AG04449 (cell line): ENCODE measurements at regions not wholly inside any gene's neighbourhood (a gene's known extent, or its start where the extent isn't known, plus 50 kb on each side); places are given as distances from the start of the nearest gene placed in this dataset.

ENCODE experiments used
- CTCF ChIA-PET: fragments of 350-600 bp; formaldehyde crosslinking; extraction: SDS; loops from one replicate; lab custom pipeline; 2021; ENCODE audit warnings: antibody characterized with exemption; lab: Yijun Ruan, JAX
- POLR2A ChIA-PET: fragments of 400-600, 350-600 bp; formaldehyde crosslinking; extraction: SDS; loops from one replicate; lab custom pipeline; 2020; ENCODE audit warnings: antibody characterized with exemption, inconsistent platforms; lab: Yijun Ruan, JAX
- DNase-seq: peaks from one replicate; pipeline ENCODE4 v3.0.0-alpha.2; 2010; ENCODE audit warnings: low read depth, low spot score
- H3K4me3 ChIP-seq: 2 replicates; pipeline ENCODE4 v1.5.1; 2011; ENCODE audit warnings: low read depth, mild to moderate bottlenecking, control low read depth, low read length
- TF ChIP-seq, protein P1 (sequence below): IDR thresholded peaks from one replicate; pipeline ENCODE4 v1.5.1; 2011; ENCODE audit warnings: mild to moderate bottlenecking, moderate library complexity, low read length, control low read depth, inconsistent platforms; ENCODE audit not compliant: insufficient read depth; ENCODE audit errors: missing control alignments

DNA sequence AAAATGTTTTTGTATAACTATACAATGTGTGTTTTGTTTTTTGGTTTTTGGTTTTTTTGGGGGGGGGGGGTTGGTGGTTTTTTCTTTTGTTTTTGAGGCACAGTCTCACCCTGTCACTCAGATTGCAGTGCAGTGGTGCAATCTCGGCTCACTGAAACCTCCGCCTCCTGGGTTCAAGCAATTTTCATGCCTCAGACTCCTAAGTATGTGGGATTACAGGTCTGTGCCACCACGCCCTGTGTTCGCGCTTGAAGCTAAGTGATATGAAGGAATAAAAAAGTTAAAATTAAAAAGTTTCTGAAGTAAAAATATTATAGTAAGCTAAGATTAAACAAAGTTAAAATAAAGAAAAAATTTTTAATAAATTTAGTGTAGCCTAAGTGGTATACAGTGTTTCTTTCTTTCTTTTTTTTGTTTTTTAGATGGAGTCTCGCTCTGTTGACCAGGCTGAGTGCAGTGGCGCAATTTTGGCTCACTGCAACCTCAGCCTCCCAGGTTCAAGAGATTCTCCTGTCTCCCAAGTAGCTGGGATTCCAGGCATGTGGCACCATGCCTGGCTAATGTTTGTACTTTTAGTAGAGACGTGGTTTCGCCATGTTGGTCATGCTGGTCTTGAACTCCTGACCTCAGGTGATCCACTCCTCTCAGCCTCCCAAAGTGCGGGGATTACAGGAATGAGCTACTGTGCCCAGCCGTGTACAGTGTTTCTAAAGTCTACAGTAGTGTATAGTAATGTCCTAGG is 53.9 kb upstream of the TEX55 start:
- ChIA-PET POLR2A (no interaction called here), CTCF (interaction anchor here (1.3 to 11.8 kb wide), 2 partner anchors 7 to 209 kb away, joined by 4 to 310 read pairs; no protein-coding TSS in a partner anchor)
- no peak overlapping the region for H3K4me3 ChIP-seq
- TF ChIP-seq, protein P1, sequence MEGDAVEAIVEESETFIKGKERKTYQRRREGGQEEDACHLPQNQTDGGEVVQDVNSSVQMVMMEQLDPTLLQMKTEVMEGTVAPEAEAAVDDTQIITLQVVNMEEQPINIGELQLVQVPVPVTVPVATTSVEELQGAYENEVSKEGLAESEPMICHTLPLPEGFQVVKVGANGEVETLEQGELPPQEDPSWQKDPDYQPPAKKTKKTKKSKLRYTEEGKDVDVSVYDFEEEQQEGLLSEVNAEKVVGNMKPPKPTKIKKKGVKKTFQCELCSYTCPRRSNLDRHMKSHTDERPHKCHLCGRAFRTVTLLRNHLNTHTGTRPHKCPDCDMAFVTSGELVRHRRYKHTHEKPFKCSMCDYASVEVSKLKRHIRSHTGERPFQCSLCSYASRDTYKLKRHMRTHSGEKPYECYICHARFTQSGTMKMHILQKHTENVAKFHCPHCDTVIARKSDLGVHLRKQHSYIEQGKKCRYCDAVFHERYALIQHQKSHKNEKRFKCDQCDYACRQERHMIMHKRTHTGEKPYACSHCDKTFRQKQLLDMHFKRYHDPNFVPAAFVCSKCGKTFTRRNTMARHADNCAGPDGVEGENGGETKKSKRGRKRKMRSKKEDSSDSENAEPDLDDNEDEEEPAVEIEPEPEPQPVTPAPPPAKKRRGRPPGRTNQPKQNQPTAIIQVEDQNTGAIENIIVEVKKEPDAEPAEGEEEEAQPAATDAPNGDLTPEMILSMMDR, result no peak
- no peak for DNase-seq

DNA sequence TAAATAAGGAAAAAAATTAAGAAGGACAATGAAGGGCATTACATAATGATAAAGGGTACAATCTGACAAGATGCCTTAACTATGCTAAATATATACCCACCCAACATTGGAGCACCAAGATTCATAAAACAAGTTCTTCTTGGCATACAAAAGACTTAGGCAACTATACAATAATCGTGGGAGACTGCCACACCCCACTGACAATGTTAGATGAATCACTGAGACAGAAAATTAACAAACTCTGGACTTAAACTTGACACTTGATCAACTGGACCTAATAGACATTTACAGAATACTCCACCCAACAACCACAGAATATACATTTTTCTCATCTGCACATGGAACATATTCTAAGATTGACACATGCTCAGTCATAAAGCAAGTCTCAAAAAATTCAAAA is 53.2 kb upstream of the IGSF11 start:
- ChIA-PET POLR2A (no interaction called here), CTCF (interaction anchor here (0.7 kb wide), 1 partner anchor 205 kb away, joined by 4 read pairs; no protein-coding TSS in a partner anchor)
- TF ChIP-seq, protein P1, result no peak
- no peak for DNase-seq
- no peak overlapping the region for H3K4me3 ChIP-seq

GRCh38 chr3:119085070-119085439 is 50.4 kb upstream of the IGSF11 start:
- H3K4me3 ChIP-seq, result no peak overlapping the region
- TF ChIP-seq, protein P1, result no peak
- POLR2A ChIA-PET, result no interaction called here
- CTCF ChIA-PET, result interaction anchor here (0.7 to 1.2 kb wide), 3 partner anchors 13 to 202 kb away, joined by 3 read pairs; no protein-coding TSS in a partner anchor
- no peak for DNase-seq

DNA sequence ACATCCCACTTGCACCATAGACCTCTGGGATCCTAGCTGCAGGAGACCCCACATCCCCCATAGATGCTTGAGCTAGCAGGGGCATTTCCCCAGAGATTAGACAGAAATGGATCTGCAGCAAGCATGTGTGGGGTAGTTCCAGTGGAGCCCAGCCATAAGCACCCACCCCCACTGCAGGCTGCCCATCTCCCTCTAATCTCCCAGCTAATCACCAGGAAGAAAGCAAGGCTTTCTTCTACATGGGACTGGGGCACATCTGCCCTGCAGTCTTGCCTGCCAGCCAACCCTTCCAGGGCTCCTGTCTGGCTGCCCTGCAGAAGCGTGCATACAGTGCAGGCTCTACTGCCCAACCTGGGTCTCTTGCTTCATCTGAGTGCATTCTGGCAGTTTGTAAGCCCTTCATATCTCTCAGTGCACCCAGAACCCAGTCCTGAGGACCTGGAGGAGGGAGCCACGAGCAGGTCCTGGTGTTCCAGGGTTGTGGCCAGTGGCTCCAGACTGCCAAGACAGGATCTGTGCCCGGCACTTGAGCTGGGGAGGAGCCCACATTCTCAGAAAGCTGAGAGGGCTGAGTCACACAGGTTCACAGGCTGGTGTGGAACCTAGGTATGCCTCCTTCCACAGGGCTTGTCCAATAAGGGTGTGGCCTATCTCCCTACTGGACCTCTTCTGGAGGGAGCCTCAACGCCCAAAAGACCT is 49.9 kb upstream of the IGSF11 start:
- ChIA-PET POLR2A (no interaction called here), CTCF (interaction anchor here (0.7 to 1.2 kb wide), 2 partner anchors 13 to 202 kb away, joined by 3 read pairs; no protein-coding TSS in a partner anchor)
- no peak overlapping the region for H3K4me3 ChIP-seq
- DNase-seq, result no peak
- TF ChIP-seq, protein P1, result no peak
